AG04449 (cell line): ENCODE measurements at regions not wholly inside any gene's neighbourhood (a gene's known extent, or its start where the extent isn't known, plus 50 kb on each side); places are given as distances from the start of the nearest gene placed in this dataset.

Experiments used
- CTCF ChIA-PET: fragments of 350-600 bp; formaldehyde crosslinking; extraction: SDS; loops from one replicate; lab custom pipeline; 2021; ENCODE audit warnings: antibody characterized with exemption; lab: Yijun Ruan, JAX
- POLR2A ChIA-PET: fragments of 400-600, 350-600 bp; formaldehyde crosslinking; extraction: SDS; loops from one replicate; lab custom pipeline; 2020; ENCODE audit warnings: antibody characterized with exemption, inconsistent platforms; lab: Yijun Ruan, JAX
- DNase-seq: peaks from one replicate; pipeline ENCODE4 v3.0.0-alpha.2; 2010; ENCODE audit warnings: low read depth, low spot score
- H3K4me3 ChIP-seq: 2 replicates; pipeline ENCODE4 v1.5.1; 2011; ENCODE audit warnings: low read depth, mild to moderate bottlenecking, control low read depth, low read length
- CTCF ChIP-seq: IDR thresholded peaks from one replicate; pipeline ENCODE4 v1.5.1; 2011; ENCODE audit warnings: mild to moderate bottlenecking, moderate library complexity, low read length, control low read depth, inconsistent platforms; ENCODE audit not compliant: insufficient read depth; ENCODE audit errors: missing control alignments

- CTCF ChIA-PET, result interaction anchor here (0.7 kb wide), 1 partner anchor 1625 kb away, joined by 3 read pairs; no protein-coding TSS in a partner anchor
- no peak for TF ChIP-seq CTCF
- no peak for DNase-seq
- H3K4me3 ChIP-seq, result no peak overlapping the region
- POLR2A ChIA-PET, result no interaction called here
Observed at GRCh38 chr19:27972291-27973040, 1240.5 kb downstream of the UQCRFS1 start.

GRCh38 chr19:27971869-27972268 lies 1241.1 kb downstream of the UQCRFS1 start:
- CTCF ChIA-PET, result interaction anchor here (0.7 kb wide), 1 partner anchor 1625 kb away, joined by 3 read pairs; no protein-coding TSS in a partner anchor
- H3K4me3 ChIP-seq, result no peak overlapping the region
- POLR2A ChIA-PET, result no interaction called here
- TF ChIP-seq CTCF, result no peak
- no peak for DNase-seq

- TF ChIP-seq CTCF, result no peak
- ChIA-PET POLR2A (no interaction called here), CTCF (no interaction called here)
- no peak overlapping the region for H3K4me3 ChIP-seq
- DNase-seq, result no peak
Observed at GRCh38 chr19:27971071-27971470, 1241.9 kb downstream of the UQCRFS1 start.

- POLR2A ChIA-PET, result no interaction called here
- DNase-seq, result no peak
- H3K4me3 ChIP-seq, result no peak overlapping the region
- CTCF ChIA-PET, result interaction anchor here (0.8 to 2.1 kb wide), 6 partner anchors 10 to 1631 kb away, joined by 3 to 15 read pairs (median 6); no protein-coding TSS in a partner anchor
- TF ChIP-seq CTCF, result peak; percentile 27
Observed at GRCh38 chr19:27966390-27966816, 1246.5 kb downstream of the UQCRFS1 start.

GRCh38 chr19:27964185-27964584 lies 1248.8 kb downstream of the UQCRFS1 start:
- ChIA-PET CTCF (no interaction called here), POLR2A (no interaction called here)
- H3K4me3 ChIP-seq, result no peak overlapping the region
- DNase-seq, result no peak
- no peak for TF ChIP-seq CTCF

- TF ChIP-seq CTCF, result no peak
- DNase-seq, result no peak
- POLR2A ChIA-PET, result no interaction called here
- CTCF ChIA-PET, result no interaction called here
- H3K4me3 ChIP-seq, result no peak overlapping the region
Observed at GRCh38 chr19:27962264-27962663, 1250.7 kb downstream of the UQCRFS1 start.
